WERI-Rb-1 (cell line): ENCODE measurements at regions not wholly inside any gene's neighbourhood (a gene's known extent, or its start where the extent isn't known, plus 50 kb on each side); places are given as distances from the start of the nearest gene placed in this dataset.

ENCODE experiments used
- DNase-seq: peaks from one replicate; pipeline ENCODE4 v3.0.0-alpha.2; 2020
- H3K27ac ChIP-seq: fragments of 250-450 bp; sonication (Bioruptor Pico); 2 replicates; pipeline ENCODE4 v1.5.1; 2020; ENCODE audit warnings: mild to moderate bottlenecking, moderate library complexity
- H3K27me3 ChIP-seq: fragments of 250-450 bp; sonication (Bioruptor Pico); 2 replicates; pipeline ENCODE4 v1.5.1; 2021; ENCODE audit warnings: mild to moderate bottlenecking, low read depth, moderate library complexity; ENCODE audit not compliant: insufficient read depth, severe bottlenecking
- H3K36me3 ChIP-seq: fragments of 250-450 bp; sonication (Bioruptor Pico); 2 replicates; pipeline ENCODE4 v1.5.1; 2020; ENCODE audit warnings: mild to moderate bottlenecking, moderate library complexity
- H3K4me3 ChIP-seq: 2 replicates; pipeline ENCODE4 v1.5.1; 2011; ENCODE audit warnings: low read depth, mild to moderate bottlenecking, control low read depth, low read length
- H3K9me3 ChIP-seq: fragments of 250-450 bp; sonication (Bioruptor Pico); 2 replicates; pipeline ENCODE4 v1.5.1; 2021; ENCODE audit warnings: mild to moderate bottlenecking, moderate library complexity; ENCODE audit not compliant: severe bottlenecking
- CTCF ChIP-seq: IDR thresholded peaks from 2 replicates; pipeline ENCODE4 v1.5.1; 2011; ENCODE audit warnings: low read depth, mild to moderate bottlenecking, control low read depth, inconsistent platforms, low read length

- no peaks in the 10 kb centered on the region for H3K36me3 ChIP-seq
- DNase-seq, result no peak
- H3K27me3 ChIP-seq, result peaks cover 8% of the 10 kb centered on the region
- TF ChIP-seq CTCF, result no peak
- H3K27ac ChIP-seq, result no peak overlapping the region
- no peaks in the 10 kb centered on the region for H3K9me3 ChIP-seq
- H3K4me3 ChIP-seq, result no peak overlapping the region
Observed at GRCh38 chr2:129645335-129645734, 334.1 kb upstream of the RAB6C start.

DNA sequence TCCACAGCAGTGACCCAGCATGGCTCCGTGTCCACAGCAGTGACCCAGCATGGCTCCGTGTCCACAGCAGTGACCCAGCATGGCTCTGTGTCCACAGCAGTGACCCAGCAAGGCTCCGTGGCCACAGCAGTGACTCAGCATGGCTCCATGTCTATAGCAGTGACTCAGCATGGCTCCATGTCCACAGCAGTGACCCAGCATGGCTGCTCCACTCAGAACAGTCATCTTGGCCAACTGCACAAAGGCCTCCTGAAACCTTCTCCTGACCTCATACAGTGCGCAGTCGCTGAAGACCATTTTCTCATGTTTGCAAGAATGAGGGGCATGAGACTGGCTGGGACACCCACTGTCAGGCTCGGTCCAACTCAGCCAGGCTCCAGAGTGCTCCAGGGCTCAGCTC, 333.4 kb upstream of the RAB6C start:
- no peak for TF ChIP-seq CTCF
- DNase-seq, result no peak
- Histone ChIP-seq H3K36me3 (no peaks in the 10 kb centered on the region), H3K27ac (no peak overlapping the region), H3K27me3 (peaks cover 8% of the 10 kb centered on the region), H3K4me3 (no peak overlapping the region), H3K9me3 (no peaks in the 10 kb centered on the region)

DNA sequence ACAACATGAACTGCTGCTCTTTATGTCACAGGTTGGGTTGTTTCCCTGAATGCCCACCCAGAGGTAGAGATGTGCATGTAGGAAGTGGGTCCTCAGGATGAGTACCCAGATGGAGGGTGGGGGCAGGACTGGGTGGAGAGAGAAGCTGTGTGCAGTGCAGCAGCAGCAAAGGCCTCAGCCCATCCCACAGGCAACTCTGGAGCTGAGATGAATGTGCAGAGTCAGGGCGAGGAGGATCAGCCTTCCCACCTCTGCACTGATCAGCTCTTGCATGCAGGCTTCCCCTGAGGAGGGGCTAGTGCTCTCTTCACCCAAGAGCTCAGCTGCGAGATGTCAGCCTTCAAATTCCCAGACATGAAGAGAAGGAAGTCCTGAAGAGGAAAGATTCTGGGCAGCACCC, 326.2 kb upstream of the RAB6C start:
- peaks cover 5% of the 10 kb centered on the region for H3K27me3 ChIP-seq
- no peak overlapping the region for H3K4me3 ChIP-seq
- no peak for DNase-seq
- no peaks in the 10 kb centered on the region for H3K36me3 ChIP-seq
- H3K27ac ChIP-seq, result no peak overlapping the region
- no peak for TF ChIP-seq CTCF
- H3K9me3 ChIP-seq, result no peaks in the 10 kb centered on the region

DNA sequence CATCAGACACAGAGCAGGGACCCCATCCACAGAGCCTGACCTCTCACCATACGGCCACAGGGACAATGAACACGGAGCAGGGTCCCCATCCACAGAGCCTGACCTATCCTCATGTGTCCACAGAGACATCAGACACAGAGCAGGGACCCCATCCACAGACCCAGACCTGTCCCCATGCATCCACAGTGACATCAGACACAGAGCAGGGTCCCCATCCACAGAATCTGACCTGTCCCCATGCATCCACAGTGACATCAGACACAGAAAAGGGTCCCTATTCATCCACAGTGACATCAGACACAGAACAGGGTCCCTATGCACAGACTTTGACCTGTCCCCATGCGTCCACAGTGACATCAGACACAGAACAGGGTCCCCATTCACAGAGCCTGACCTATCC, 325.1 kb upstream of the RAB6C start:
- Histone ChIP-seq H3K4me3 (no peak overlapping the region), H3K9me3 (no peaks in the 10 kb centered on the region)

GRCh38 chr2:129656081-129656598, 323.3 kb upstream of the RAB6C start:
- TF ChIP-seq CTCF, result no peak
- H3K9me3 ChIP-seq, result no peaks in the 10 kb centered on the region
- DNase-seq, result no peak
- H3K27ac ChIP-seq, result no peak overlapping the region
- H3K4me3 ChIP-seq, result no peak overlapping the region
- H3K27me3 ChIP-seq, result peaks cover 5% of the 10 kb centered on the region
- H3K36me3 ChIP-seq, result no peaks in the 10 kb centered on the region

More for the DNA sequence above, 325.1 kb upstream of the RAB6C start:
- TF ChIP-seq CTCF, result no peak
- no peaks in the 10 kb centered on the region for H3K36me3 ChIP-seq
- no peak for DNase-seq
- H3K27me3 ChIP-seq, result peaks cover 5% of the 10 kb centered on the region
- no peak overlapping the region for H3K27ac ChIP-seq

- no peak for TF ChIP-seq CTCF
- no peak for DNase-seq
- no peaks in the 10 kb centered on the region for H3K36me3 ChIP-seq
- H3K9me3 ChIP-seq, result no peaks in the 10 kb centered on the region
- H3K27me3 ChIP-seq, result peaks cover 3% of the 10 kb centered on the region
- no peak overlapping the region for H3K4me3 ChIP-seq
- no peak overlapping the region for H3K27ac ChIP-seq
Observed at GRCh38 chr2:129658430-129658829, 321.0 kb upstream of the RAB6C start.
